ENCODE measurements at regions not wholly inside any gene's neighbourhood (a gene's known extent, or its start where the extent isn't known, plus 50 kb on each side); places are given as distances from the start of the nearest gene placed in this dataset.

DNA sequence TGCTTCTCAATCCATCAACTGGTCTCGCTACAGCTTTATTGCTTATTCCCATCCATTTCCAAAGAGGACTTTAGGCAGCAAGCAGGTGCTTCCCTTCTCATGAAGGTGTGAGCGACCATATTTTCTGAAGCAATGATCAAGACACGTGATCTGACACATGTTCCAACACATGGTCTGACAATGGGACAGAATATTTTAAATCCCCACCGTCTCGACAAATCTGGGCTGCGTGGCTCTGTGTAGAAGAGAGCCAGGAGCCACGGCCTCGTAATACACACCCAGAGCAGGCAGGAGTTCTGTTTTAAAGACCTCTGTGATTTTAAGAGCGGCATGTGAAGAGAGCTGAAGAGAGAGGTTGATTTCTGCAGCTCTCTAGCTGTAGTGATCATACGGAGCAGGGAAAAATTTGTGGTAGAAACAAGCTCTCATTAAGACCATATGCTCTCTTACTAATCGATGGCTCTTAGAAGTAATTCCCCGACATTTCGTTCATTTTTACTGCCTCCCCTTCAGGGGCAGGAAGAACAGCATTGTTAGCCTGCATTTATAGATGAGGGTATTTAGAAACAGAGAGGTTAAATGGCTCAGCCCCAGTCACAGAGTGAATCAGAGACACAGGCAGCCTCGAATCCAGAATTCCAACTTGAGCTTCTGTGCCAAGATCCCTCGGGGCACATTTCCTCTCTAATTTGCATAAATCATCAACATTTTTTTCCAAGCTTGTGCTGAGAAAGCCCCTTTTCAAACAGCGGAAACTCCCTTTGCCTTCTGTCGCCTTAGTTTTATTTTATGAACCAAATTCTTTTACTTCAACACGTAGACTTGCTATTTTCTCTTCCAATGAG, 91.0 kb upstream of the BCOR start:
- TF ChIP-seq, protein P1, sequence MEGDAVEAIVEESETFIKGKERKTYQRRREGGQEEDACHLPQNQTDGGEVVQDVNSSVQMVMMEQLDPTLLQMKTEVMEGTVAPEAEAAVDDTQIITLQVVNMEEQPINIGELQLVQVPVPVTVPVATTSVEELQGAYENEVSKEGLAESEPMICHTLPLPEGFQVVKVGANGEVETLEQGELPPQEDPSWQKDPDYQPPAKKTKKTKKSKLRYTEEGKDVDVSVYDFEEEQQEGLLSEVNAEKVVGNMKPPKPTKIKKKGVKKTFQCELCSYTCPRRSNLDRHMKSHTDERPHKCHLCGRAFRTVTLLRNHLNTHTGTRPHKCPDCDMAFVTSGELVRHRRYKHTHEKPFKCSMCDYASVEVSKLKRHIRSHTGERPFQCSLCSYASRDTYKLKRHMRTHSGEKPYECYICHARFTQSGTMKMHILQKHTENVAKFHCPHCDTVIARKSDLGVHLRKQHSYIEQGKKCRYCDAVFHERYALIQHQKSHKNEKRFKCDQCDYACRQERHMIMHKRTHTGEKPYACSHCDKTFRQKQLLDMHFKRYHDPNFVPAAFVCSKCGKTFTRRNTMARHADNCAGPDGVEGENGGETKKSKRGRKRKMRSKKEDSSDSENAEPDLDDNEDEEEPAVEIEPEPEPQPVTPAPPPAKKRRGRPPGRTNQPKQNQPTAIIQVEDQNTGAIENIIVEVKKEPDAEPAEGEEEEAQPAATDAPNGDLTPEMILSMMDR (IDR thresholded peaks at IDR 0.05) = no peak
- no peak for TF ChIP-seq POLR2A (IDR thresholded peaks at IDR 0.05)

All from adrenal gland (tissue), 5 donors.